Heart left ventricle (tissue), 16 donors: ENCODE measurements at regions not wholly inside any gene's neighbourhood (a gene's known extent, or its start where the extent isn't known, plus 50 kb on each side); places are given as distances from the start of the nearest gene placed in this dataset.

Experiments
- ATAC-seq, 4 donors: fragments of 200-7000 bp; cut with Tn5 transposase; one replicate each; pipeline ENCODE4 v1.9.1; 2020 to 2022; ENCODE audit warnings: moderate library complexity in 4 of 4, mild to moderate bottlenecking in 3 of 4, moderate number of reproducible peaks in 1 of 4
- DNase-seq, 5 donors: peaks; one replicate each; pipeline ENCODE4 v3.0.0-alpha.2; 2020
- H3K27ac ChIP-seq, 12 donors: fragments of 200-600 bp; sonication (generic) in 4 of 12; one replicate each; pipeline versions ENCODE4 v1.5.0 to v1.8.0; 2016 to 2022; ENCODE audit warnings: mild to moderate bottlenecking in 2 of 12
- H3K27me3 ChIP-seq, 9 donors: fragments of 200-600 bp; sonication (generic) in 2 of 9; one replicate each; pipeline versions ENCODE4 v1.5.1 to v1.8.0; 2016 to 2022; ENCODE audit warnings: mild to moderate bottlenecking in 3 of 9
- H3K36me3 ChIP-seq, 9 donors: fragments of 200-600 bp; sonication (generic) in 2 of 9; one replicate each; pipeline versions ENCODE4 v1.5.0 to v1.8.0; 2018 to 2022; ENCODE audit warnings: mild to moderate bottlenecking in 2 of 9
- H3K4me1 ChIP-seq, 12 donors: fragments of 200-600 bp; sonication (generic) in 4 of 12; one replicate each; pipeline versions ENCODE4 v1.5.0 to v1.8.0; 2016 to 2022; ENCODE audit warnings: mild to moderate bottlenecking in 3 of 12
- H3K4me3 ChIP-seq, 12 donors: fragments of 200-600 bp; sonication (generic) in 4 of 12; one replicate each; pipeline versions ENCODE4 v1.5.0 to v1.8.0; 2017 to 2022; ENCODE audit warnings: mild to moderate bottlenecking in 9 of 12, moderate library complexity in 4 of 12
- H3K9me3 ChIP-seq, 12 donors: fragments of 200-600 bp; sonication (generic) in 4 of 12; one replicate each; pipeline versions ENCODE4 v1.5.0 to v1.8.0; 2016 to 2022; ENCODE audit warnings: mild to moderate bottlenecking in 1 of 12
- POLR2A ChIP-seq, 2 donors: fragments of 450-650 bp; IDR thresholded peaks; one replicate each; pipeline ENCODE4 v1.6.1; 2017; ENCODE audit warnings: antibody characterized with exemption in 2 of 2, mild to moderate bottlenecking in 2 of 2, moderate library complexity in 2 of 2
- WGBS, 4 donors: extraction: QIAGEN DNeasy Blood & Tissue Kit in 2 of 4; methylation state at CpG; one replicate each; pipeline versions ENCODE4 v1.1.5 to v1.1.7; 2013 to 2018; 5-methylcytosine and 5-hydroxymethylcytosine counted together
- intact Hi-C, 10 donors: fragments of 100-400 bp; cut with DNase I; formaldehyde crosslinking; loops; one replicate each; pipeline versions ENCODE4 v1.11.1 to v1.14.2; 2022
- TF ChIP-seq, protein P1 (sequence below), 12 donors: fragments of 200-600 bp; sonication (generic) in 4 of 12; IDR thresholded peaks; one replicate each; pipeline versions ENCODE4 v1.5.0 to v1.8.0; 2018 to 2022; ENCODE audit warnings: antibody characterized with exemption in 12 of 12, mild to moderate bottlenecking in 5 of 12
- donor health status: ischemic (EF 13 %, LVEDD 7.1; RV severe dilation, severe dysfunction).
- donor health status: healthy with polysubstance abuse.
- donor health status: DM: no; HTN: yes; CAD: no.
- donor health status: DM: no; HTN: no; CAD: no.
- donor health status: ischemic (EF 25% LVEDD 6.9; RV normal size, moderate dysfunction).
- donor health status: ischemic (EF 25% LVEDD 5.7; RV mildly dilated, moderate dysfunction).
- donor health status: healthy.
- donor health status: DM: yes; HTN: yes; CAD: no.
- donor health status: ischemic (EF 35%, LVEDD 5.7; RV mildly dilated, moderate dysfunction).
- donor health status: nonischemic (EF 11% LVEDD 7.7; RV severe dilation, severe dysfunction).
- donor health status: DM: yes; HTN: yes; CAD: no.
- donor health status: PGD.
- donor health status: ischemic (EF 29% LVEDD 5.4; RV normal size, mild dysfunction).
- donor health status: nonischemic (EF 23%, LVEDD 6.1; RV moderate dilation, normal function).

DNA sequence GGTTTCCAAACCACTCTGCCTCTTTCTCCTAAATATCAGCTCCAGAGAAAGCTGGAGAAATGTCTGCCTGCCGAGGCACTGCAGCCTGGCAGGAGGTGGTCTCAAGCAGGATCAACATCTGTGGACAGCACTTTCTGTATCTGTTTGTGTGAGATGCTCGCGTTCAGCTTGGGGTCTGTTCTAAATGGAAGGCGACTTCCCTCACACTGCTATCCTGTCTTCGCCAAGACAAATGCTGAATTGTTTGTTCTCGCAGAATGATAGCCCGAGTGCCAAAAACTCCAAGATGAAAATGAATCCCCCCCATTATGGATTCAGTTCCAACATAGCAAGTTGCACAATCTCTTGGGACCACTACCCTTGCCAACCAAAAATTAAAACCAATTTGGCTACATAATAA lies 72.2 kb upstream of the PALS2 start:
- H3K4me1 ChIP-seq = no peaks in the 10 kb centered on the region
- no peak overlapping the region for H3K4me3 ChIP-seq
- ATAC-seq (no peak), DNase-seq (no peak)
- TF ChIP-seq, protein P1, sequence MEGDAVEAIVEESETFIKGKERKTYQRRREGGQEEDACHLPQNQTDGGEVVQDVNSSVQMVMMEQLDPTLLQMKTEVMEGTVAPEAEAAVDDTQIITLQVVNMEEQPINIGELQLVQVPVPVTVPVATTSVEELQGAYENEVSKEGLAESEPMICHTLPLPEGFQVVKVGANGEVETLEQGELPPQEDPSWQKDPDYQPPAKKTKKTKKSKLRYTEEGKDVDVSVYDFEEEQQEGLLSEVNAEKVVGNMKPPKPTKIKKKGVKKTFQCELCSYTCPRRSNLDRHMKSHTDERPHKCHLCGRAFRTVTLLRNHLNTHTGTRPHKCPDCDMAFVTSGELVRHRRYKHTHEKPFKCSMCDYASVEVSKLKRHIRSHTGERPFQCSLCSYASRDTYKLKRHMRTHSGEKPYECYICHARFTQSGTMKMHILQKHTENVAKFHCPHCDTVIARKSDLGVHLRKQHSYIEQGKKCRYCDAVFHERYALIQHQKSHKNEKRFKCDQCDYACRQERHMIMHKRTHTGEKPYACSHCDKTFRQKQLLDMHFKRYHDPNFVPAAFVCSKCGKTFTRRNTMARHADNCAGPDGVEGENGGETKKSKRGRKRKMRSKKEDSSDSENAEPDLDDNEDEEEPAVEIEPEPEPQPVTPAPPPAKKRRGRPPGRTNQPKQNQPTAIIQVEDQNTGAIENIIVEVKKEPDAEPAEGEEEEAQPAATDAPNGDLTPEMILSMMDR (IDR thresholded peaks at IDR 0.05) = no peak
- TF ChIP-seq POLR2A (IDR thresholded peaks at IDR 0.05) = no peak
- no peak overlapping the region for H3K27ac ChIP-seq
- intact Hi-C loops = no loop called here
- no peaks in the 10 kb centered on the region for H3K36me3 ChIP-seq
- WGBS, 4 donors = 40 to 59% (median 49%) methylated on average over 7 of the region's 7 CpGs
- peaks cover 0 to 5% (median 0%) of the 10 kb centered on the region in 9 donors for H3K27me3 ChIP-seq
- H3K9me3 ChIP-seq = no peaks in the 10 kb centered on the region

DNA sequence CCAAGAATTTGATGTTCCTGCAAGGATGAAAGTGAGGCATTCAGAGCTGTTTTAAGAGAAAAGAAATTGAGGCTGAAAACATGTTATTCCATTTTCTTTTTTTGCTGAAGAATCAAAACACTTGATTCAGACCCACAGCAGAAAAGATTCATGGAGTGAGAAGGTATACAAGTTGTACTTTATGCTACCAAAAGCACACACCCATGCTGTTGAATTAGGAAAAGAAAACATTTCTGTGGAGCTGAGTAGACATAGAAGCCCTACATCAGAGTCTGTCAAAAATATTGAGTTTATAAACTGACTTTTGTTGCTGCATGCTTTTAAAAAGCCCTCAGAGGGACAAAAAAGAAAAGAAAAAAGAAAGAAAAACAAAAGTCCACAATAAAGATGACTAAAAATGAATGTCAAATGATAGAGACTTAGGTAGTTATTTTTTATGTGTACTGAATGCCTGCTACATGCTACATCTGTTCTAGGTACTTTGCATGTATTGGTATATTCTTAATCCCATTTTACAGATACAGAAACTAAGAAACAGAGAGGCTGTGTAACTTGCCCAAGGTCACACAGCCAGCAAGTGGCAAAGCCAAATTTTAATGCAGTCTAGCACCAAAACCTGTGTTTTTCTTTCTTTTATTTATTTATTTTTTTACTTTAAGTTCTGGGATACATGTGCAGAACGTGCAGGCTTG lies 71.7 kb upstream of the PALS2 start:
- H3K9me3 ChIP-seq = no peaks in the 10 kb centered on the region
- no peak overlapping the region for H3K4me3 ChIP-seq
- no peak overlapping the region for H3K27ac ChIP-seq

DNA sequence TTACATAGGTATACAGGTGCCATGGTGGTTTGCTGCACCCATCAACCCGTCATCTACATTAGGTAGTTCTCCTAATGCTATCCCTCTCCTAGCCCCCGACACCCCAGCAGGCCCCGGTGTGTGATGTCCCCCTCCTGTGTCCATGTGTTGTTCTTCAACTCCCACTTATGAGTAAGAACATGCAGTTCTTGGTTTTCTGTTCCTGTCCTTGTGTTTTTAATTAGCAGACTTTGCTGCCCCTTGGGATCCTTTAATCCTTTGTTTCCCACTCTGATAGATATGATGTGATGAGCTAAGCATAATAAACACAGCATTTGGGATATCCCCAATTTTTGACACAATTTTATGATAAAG lies 71.1 kb upstream of the PALS2 start:
- Histone ChIP-seq H3K4me3 (no peak overlapping the region), H3K27ac (no peak overlapping the region), H3K9me3 (no peaks in the 10 kb centered on the region), H3K27me3 (peaks cover 0 to 5% (median 0%) of the 10 kb centered on the region in 9 donors), H3K4me1 (no peaks in the 10 kb centered on the region), H3K36me3 (no peaks in the 10 kb centered on the region)
- WGBS, 4 donors = 70 to 83% (median 79%) methylated on average over 3 of the region's 3 CpGs
- intact Hi-C loops = no loop called here
- ATAC-seq (no peak), DNase-seq (no peak)
- no peak for TF ChIP-seq POLR2A (IDR thresholded peaks at IDR 0.05)
- TF ChIP-seq, protein P1 (IDR thresholded peaks at IDR 0.05) = no peak

More for the DNA sequence above, 71.7 kb upstream of the PALS2 start:
- TF ChIP-seq, protein P1 (IDR thresholded peaks at IDR 0.05) = no peak
- no peak for TF ChIP-seq POLR2A (IDR thresholded peaks at IDR 0.05)
- ATAC-seq = no peak
- H3K36me3 ChIP-seq = no peaks in the 10 kb centered on the region
- WGBS, 4 donors = 45 to 76% (median 65%) methylated on average over 1 of the region's 1 CpG
- peaks cover 0 to 5% (median 0%) of the 10 kb centered on the region in 9 donors for H3K27me3 ChIP-seq
- intact Hi-C loops = no loop called here
- no peak for DNase-seq
- H3K4me1 ChIP-seq = no peaks in the 10 kb centered on the region

DNA sequence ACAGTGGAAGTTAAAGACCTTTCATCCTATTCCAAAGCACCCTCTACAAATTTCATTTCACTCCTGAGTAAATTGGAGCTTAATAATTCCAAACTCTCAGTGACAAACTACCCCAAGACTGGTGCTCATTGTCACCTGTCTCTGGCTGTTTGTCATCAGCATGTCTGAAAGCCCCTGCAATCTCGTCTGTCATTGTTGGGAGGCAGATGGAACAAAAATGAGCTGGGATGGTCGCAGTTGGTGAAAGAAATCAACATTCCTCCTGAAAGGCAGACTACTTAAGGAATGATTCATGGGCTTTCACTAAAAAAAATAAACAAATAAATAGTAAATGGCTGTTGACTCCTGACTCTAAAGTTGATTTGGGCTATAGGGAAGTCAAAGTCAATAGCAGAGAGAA lies 69.7 kb upstream of the PALS2 start:
- intact Hi-C loops = no loop called here
- 33 to 44% (median 39%) methylated on average over 2 of the region's 2 CpGs for WGBS, 4 donors

DNA sequence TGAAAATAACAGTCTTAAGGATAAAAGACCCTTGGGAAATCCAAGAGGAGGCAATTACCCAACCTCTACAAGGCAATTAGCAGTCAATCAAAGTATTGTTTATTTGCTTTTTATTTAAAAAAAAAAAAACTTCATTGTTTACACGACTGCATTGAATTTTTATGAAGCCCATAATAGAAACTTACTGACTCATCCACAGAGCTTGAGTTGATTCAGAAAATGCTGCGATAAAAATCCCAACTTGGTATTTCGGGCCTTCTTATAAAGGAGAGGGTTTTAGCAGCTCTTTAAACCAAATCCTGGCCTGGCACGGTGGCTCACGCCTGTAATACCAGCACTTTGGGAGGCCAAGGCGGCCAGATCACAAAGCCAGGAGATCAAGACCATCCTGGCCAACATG lies 69.2 kb upstream of the PALS2 start:
- no peak overlapping the region for H3K4me3 ChIP-seq
- H3K9me3 ChIP-seq = no peaks in the 10 kb centered on the region
- H3K36me3 ChIP-seq = no peaks in the 10 kb centered on the region
- peaks cover 0 to 5% (median 0%) of the 10 kb centered on the region in 9 donors for H3K27me3 ChIP-seq
- no peaks in the 10 kb centered on the region for H3K4me1 ChIP-seq
- DNase-seq = no peak
- WGBS, 4 donors = 70 to 84% (median 81%) methylated on average over 6 of the region's 6 CpGs
- TF ChIP-seq, protein P1 (IDR thresholded peaks at IDR 0.05) = no peak
- no peak for TF ChIP-seq POLR2A (IDR thresholded peaks at IDR 0.05)
- no peak overlapping the region for H3K27ac ChIP-seq
- intact Hi-C loops = no loop called here
- ATAC-seq = no peak

More for the DNA sequence above, 69.7 kb upstream of the PALS2 start:
- Histone ChIP-seq H3K36me3 (no peaks in the 10 kb centered on the region), H3K4me3 (no peak overlapping the region), H3K27ac (no peak overlapping the region), H3K27me3 (peaks cover 0 to 5% (median 0%) of the 10 kb centered on the region in 9 donors), H3K9me3 (no peaks in the 10 kb centered on the region), H3K4me1 (no peaks in the 10 kb centered on the region)
- ATAC-seq = no peak
- TF ChIP-seq POLR2A (IDR thresholded peaks at IDR 0.05) = no peak
- DNase-seq = no peak
